ACC112 (cell line): ENCODE measurements at regions not wholly inside any gene's neighbourhood (a gene's known extent, or its start where the extent isn't known, plus 50 kb on each side); places are given as distances from the start of the nearest gene placed in this dataset.
"Not testable (repeated sequence)": the region's sequence is repeated elsewhere in the genome, so short reads cannot be mapped to it uniquely, and the experiment has no call there.

Experiments
- H2AFZ ChIP-seq: fragments of 200-600 bp; sonication (generic); one replicate; pipeline ENCODE4 v1.6.0; 2017; ENCODE audit warnings: antibody characterized with exemption, low read length; ENCODE audit not compliant: unreplicated experiment
- H3K27ac ChIP-seq: fragments of 200-600 bp; sonication (generic); 2 replicates; pipeline ENCODE4 v1.5.1; 2014; ENCODE audit warnings: low read depth, mild to moderate bottlenecking, antibody characterized with exemption, low read length, moderate library complexity
- H3K27me3 ChIP-seq: fragments of 200-600 bp; sonication (generic); 2 replicates; pipeline ENCODE4 v1.6.1; 2014; ENCODE audit warnings: mild to moderate bottlenecking, antibody characterized with exemption, low read length, moderate library complexity, mixed read lengths; ENCODE audit not compliant: insufficient read depth
- H3K36me3 ChIP-seq: fragments of 200-600 bp; sonication (generic); 2 replicates; pipeline ENCODE4 v1.6.1; 2016; ENCODE audit warnings: mild to moderate bottlenecking, antibody characterized with exemption, low read length, moderate library complexity, mixed read lengths; ENCODE audit not compliant: insufficient read depth
- H3K4me1 ChIP-seq: fragments of 200-600 bp; sonication (generic); one replicate; pipeline ENCODE4 v1.6.1; 2016; ENCODE audit warnings: low read length, mixed read lengths; ENCODE audit not compliant: insufficient read depth, unreplicated experiment, control insufficient read depth
- H3K4me3 ChIP-seq: fragments of 200-600 bp; sonication (generic); 2 replicates; pipeline ENCODE4 v1.5.1; 2014; ENCODE audit warnings: mild to moderate bottlenecking, low read depth, low read length
- H3K79me2 ChIP-seq: fragments of 200-600 bp; sonication (generic); one replicate; pipeline ENCODE4 v1.6.0; 2016; ENCODE audit warnings: low read length; ENCODE audit not compliant: control insufficient read depth, unreplicated experiment, insufficient read depth

DNA sequence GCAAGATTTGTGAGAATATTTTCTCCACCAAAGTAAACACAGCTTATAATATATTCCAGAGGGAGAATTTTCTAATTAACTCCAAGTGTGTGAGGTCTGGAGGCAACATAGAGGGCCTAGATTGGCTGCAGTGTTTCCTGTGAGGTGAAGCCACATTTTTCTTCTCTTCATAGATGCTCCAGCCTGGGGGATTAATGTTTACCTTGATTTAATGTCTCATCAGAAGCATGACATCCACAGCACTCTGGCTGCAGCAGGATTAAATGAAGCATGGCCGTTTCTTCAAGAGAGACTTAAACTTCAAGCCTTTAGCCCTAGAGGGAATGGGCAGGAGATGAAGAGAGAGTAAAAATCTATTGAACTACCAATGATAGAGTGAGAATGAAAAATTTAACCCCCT, 137.9 kb upstream of the ZBTB20 start:
- Histone ChIP-seq H3K27ac (no peak overlapping the region), H3K4me3 (no peak overlapping the region), H3K79me2 (no peaks in the 10 kb centered on the region), H3K36me3 (no peaks in the 10 kb centered on the region), H3K27me3 (no peaks in the 10 kb centered on the region), H2AFZ (no peak overlapping the region), H3K4me1 (peaks cover 10% of the 10 kb centered on the region)

DNA sequence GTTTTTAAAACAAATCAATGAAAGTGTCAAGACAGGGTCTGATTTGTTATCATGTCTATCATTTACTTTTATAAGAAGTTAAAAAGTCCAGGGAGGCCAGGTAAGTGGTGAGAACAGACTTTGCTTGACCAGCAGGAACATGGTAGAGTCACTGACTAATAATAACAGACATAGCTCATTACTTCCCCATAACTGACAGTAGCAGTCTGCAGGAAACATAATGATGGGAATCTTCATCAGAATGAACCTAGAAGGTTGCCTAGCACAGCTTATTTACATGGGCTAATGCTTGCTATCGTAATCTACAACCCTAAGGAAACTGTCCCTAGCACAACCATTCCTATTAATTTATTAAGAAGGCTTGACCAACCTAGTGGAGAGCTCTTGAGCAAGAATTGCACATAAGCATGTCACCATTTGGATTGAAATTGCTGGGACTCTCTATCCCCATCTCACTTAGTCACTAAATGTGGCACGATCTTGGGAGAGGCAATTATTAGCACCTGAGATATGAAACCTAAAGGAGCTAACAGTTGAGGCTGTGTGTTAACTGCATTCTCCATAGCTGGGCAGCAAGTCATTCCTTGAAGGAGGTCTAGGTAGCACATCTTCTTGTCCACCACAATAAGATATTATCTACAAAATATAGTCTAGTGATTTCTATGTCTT, 139.6 kb upstream of the ZBTB20 start:
- Histone ChIP-seq H3K79me2 (no peaks in the 10 kb centered on the region), H3K27ac (no peak overlapping the region), H3K36me3 (no peaks in the 10 kb centered on the region), H3K4me3 (no peak overlapping the region), H2AFZ (no peak overlapping the region), H3K27me3 (no peaks in the 10 kb centered on the region), H3K4me1 (no peaks in the 10 kb centered on the region)

DNA sequence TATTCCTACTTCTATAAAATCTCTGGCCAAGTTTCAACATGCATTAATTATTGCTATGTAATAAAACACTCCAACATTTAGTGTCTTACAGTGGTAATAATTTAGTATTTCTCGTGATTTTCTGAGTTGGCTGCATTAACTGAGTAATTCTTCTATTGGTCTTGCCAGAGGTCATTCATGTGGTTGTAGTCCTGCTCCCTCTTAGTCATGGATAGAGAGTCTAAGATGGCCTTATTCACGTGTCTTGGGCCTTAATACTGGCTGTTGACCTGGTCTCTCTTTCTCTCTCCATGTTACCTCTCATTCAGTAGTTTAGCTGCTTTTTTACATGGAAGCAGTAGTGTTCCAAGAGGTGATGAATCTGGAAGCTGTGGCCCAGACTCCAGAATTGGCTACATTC, 140.1 kb upstream of the ZBTB20 start:
- Histone ChIP-seq H3K36me3 (no peaks in the 10 kb centered on the region), H3K4me1 (no peaks in the 10 kb centered on the region), H3K4me3 (no peak overlapping the region), H3K27me3 (no peaks in the 10 kb centered on the region), H2AFZ (no peak overlapping the region), H3K79me2 (no peaks in the 10 kb centered on the region), H3K27ac (no peak overlapping the region)

DNA sequence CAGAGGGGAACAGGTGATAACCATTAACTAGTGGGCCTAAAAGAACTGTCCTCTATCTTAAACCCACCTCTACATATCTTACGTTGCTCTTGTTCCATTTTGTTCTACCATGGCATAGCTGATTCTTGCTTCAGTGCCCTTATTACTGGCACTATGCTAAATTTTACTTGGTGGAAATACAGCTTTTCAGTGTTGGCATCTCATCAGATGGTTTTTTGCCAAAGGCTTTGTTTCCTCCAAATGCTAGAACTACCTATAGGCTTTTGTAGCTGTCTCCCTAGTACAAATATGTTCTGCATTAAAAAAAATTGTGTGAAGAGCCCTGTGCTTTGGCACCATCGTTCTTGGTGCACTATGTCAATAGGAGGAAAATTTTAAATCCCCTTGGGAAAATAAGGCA, 145.0 kb upstream of the ZBTB20 start:
- Histone ChIP-seq H3K27me3 (no peaks in the 10 kb centered on the region), H3K4me3 (no peak overlapping the region), H3K27ac (no peak overlapping the region), H3K4me1 (no peaks in the 10 kb centered on the region), H3K79me2 (no peaks in the 10 kb centered on the region), H2AFZ (no peak overlapping the region), H3K36me3 (no peaks in the 10 kb centered on the region)

DNA sequence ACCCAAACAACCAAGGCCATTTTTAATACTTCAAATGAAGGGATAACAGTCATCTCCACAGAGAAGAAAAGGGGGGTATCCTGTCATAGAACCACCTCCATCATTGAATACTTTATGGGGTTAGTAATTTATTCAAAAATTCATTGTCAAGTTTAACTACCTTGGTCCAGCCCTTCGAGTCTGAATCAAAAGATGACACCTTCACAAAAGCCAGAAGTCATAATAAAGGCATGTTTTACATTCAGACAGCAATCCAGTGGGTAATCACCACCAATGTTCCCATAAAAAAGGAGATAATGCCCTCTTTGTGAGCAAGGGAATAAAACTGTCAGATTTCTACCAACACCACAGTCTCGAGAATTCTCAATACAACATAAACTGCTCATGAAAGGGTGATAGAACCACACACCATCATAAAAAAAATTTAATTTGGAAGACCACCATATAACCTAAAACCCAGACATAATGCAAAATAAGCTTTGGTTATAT, 145.6 kb upstream of the ZBTB20 start:
- H3K4me3 ChIP-seq: no peak overlapping the region
- H3K36me3 ChIP-seq: no peaks in the 10 kb centered on the region
- no peak overlapping the region for H2AFZ ChIP-seq
- H3K79me2 ChIP-seq: no peaks in the 10 kb centered on the region
- no peak overlapping the region for H3K27ac ChIP-seq
- no peaks in the 10 kb centered on the region for H3K27me3 ChIP-seq
- H3K4me1 ChIP-seq: no peaks in the 10 kb centered on the region

DNA sequence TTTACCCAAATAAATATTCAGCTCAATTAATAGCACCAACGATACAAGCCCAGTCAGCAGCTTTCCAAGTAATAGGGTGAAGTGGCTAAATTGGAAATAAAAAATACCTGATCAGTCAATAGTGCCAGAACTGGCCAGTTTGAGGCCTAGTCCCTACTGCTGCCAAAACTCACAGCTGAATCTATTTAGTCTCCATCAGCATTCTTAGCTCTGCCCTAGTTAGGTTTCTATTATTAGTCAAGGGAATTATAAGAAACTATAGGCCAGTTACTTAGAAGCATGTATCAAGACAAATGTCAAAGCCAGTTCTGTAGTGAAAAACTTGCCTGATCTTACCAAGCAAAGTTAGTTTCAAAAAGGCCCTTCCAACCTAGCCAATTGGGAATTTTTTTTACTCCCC, 146.2 kb upstream of the ZBTB20 start:
- Histone ChIP-seq H3K27me3 (no peaks in the 10 kb centered on the region), H3K4me1 (no peaks in the 10 kb centered on the region), H3K4me3 (no peak overlapping the region), H3K36me3 (no peaks in the 10 kb centered on the region), H3K27ac (no peak overlapping the region), H3K79me2 (no peaks in the 10 kb centered on the region), H2AFZ (no peak overlapping the region)

DNA sequence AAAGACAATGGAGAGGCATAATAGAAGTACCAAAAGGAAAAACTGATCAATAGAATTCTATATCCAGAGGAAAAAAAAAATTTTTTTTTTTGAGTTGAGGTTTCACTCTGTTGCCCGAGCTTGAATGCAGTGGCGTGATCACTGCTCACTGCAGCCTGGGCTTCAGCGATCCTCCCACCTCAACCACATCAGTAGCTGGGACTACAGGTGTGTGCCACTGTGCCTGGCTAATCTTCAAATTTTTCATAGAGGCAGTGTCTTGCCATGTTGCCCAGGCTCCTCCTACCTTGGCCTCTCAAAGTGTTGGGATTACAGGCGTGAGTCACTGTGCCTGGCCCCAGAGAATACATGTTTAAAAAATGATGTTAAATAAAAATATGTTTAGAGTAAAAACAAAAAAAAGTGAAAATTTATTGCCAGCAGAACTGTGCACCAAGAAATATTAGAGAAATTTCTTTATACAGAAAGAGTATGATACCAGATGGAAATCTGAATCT, 154.3 kb upstream of the ZBTB20 start:
- no peaks in the 10 kb centered on the region for H3K36me3 ChIP-seq
- no peak overlapping the region for H3K4me3 ChIP-seq
- no peak overlapping the region for H2AFZ ChIP-seq
- peaks cover 4% of the 10 kb centered on the region for H3K4me1 ChIP-seq
- H3K27me3 ChIP-seq: no peaks in the 10 kb centered on the region
- no peak overlapping the region for H3K27ac ChIP-seq
- no peaks in the 10 kb centered on the region for H3K79me2 ChIP-seq

DNA sequence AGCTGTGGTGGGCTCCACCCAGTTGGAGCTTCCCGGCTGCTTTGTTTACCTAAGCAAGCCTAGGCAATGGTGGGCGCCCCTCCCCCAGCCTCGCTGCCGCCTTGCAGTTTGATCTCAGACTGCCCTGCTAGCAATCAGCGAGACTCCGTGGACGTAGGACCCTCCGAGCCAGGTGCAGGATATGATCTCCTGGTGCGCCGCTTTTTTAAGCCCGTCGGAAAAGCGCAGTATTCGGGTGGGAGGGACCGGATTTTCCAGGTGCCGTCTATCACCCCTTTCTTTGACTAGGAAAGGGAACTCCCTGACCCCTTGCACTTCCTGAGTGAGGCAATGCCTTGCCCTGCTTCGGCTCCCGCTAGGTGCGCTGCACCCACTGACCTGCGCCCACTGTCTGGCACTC, 170.9 kb upstream of the ZBTB20 start:
- not testable (repeated sequence) for H3K4me3 ChIP-seq, H3K27me3 ChIP-seq, H3K79me2 ChIP-seq, H3K36me3 ChIP-seq, H3K27ac ChIP-seq, H2AFZ ChIP-seq
- H3K4me1 ChIP-seq: peaks cover 14% of the 10 kb centered on the region

DNA sequence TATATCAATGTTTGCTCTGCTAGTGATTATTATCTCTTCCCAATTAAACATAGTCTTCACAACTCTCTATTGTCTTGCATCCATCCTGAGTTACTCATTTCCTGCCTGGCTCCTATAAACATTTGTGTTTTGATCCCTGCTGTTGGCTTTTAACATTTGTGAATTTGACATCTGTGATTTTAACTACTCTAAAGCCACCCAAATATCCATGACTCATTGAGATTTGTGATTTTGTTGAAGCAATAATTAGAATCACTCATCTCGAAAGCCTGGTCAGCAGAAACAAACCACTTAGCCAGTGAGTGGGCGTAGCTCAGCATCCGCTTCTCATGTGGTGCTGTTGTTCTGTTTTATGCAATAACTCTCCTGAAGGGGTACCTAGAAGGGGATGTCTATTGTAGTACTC, 174.3 kb upstream of the ZBTB20 start:
- peaks cover 14% of the 10 kb centered on the region for H3K4me1 ChIP-seq
- no peak overlapping the region for H2AFZ ChIP-seq
- H3K27ac ChIP-seq: no peak overlapping the region
- H3K4me3 ChIP-seq: no peak overlapping the region
- H3K79me2 ChIP-seq: no peaks in the 10 kb centered on the region
- H3K36me3 ChIP-seq: no peaks in the 10 kb centered on the region
- no peaks in the 10 kb centered on the region for H3K27me3 ChIP-seq

DNA sequence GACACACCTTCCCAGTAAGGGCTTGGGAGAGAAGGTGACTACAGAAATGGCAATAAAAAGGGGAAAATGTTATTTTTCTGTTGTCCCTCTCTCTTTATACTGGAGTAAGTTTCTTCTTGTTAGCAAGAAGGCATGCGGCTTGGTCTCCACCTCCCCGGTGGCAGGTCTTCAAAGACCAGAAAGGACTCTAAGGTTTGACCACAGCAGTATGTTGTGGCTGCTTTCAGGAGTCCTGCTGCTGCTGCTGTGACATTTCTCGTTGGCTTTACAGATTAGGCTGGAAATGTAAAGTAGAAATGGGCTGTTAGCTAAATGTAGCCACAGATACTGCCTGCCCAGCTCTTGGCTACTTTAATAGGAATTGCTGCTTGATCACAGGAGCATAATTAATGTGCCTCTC, 175.8 kb upstream of the ZBTB20 start:
- Histone ChIP-seq H2AFZ (no peak overlapping the region), H3K4me1 (peaks cover 14% of the 10 kb centered on the region), H3K4me3 (no peak overlapping the region), H3K27me3 (no peaks in the 10 kb centered on the region), H3K27ac (no peak overlapping the region), H3K79me2 (no peaks in the 10 kb centered on the region), H3K36me3 (no peaks in the 10 kb centered on the region)

DNA sequence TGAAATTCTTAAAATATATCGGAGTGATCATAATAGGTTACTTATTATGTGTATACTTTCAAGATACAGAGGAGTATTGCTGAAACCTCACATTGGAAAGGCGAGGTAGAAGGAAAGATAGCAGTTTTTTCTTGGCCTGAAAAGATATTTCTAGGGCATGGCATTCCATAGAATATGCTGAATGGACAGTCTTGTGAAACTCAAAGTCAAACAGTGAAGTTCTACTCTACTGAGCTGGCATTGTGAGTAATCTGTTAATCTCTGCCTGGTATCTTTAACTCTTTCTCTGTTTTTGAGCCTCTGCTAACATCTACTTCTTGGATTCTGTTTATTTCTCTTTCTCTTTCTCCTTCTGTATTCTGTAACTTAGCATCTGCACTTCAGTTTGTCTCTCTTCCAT, 176.3 kb upstream of the ZBTB20 start:
- H2AFZ ChIP-seq: no peak overlapping the region
- no peak overlapping the region for H3K27ac ChIP-seq
- no peaks in the 10 kb centered on the region for H3K27me3 ChIP-seq

More for the DNA sequence above, 176.3 kb upstream of the ZBTB20 start:
- H3K4me1 ChIP-seq: peaks cover 14% of the 10 kb centered on the region
- no peak overlapping the region for H3K4me3 ChIP-seq
- H3K36me3 ChIP-seq: no peaks in the 10 kb centered on the region
- H3K79me2 ChIP-seq: no peaks in the 10 kb centered on the region
